H1 (cell line): ENCODE measurements at regions not wholly inside any gene's neighbourhood (a gene's known extent, or its start where the extent isn't known, plus 50 kb on each side); places are given as distances from the start of the nearest gene placed in this dataset.

Experiments used
- CTCF ChIP-seq, 3 experiments: IDR thresholded peaks; 1 replicate in 2 of 3; 2 replicates in 1 of 3; pipeline versions ENCODE4 v1.5.1 to v1.6.1; 2011; ENCODE audit warnings: low read length in 3 of 3, mild to moderate bottlenecking in 3 of 3, inconsistent platforms in 2 of 3, low read depth in 1 of 3, moderate library complexity in 1 of 3; ENCODE audit not compliant: insufficient read depth in 1 of 3; ENCODE audit errors: control extremely low read depth in 1 of 3
- EP300 ChIP-seq, 2 experiments: IDR thresholded peaks; 1 replicate in 1 of 2; 2 replicates in 1 of 2; pipeline ENCODE4 v1.6.1; 2011 to 2012; ENCODE audit warnings: low read depth in 2 of 2, low read length in 2 of 2, mild to moderate bottlenecking in 2 of 2, borderline replicate concordance in 1 of 2, inconsistent platforms in 1 of 2, moderate library complexity in 1 of 2
- EZH2 ChIP-seq: fragments of 200-600 bp; sonication (generic); IDR thresholded peaks from 2 replicates; pipeline ENCODE4 v1.7.1; 2012; ENCODE audit warnings: low read depth, mild to moderate bottlenecking, moderate library complexity, low read length, inconsistent platforms; ENCODE audit not compliant: severe bottlenecking
- FOSL1 ChIP-seq: IDR thresholded peaks from 2 replicates; pipeline ENCODE4 v1.6.1; 2011; ENCODE audit warnings: mild to moderate bottlenecking, low read depth, low read length, moderate library complexity; ENCODE audit not compliant: insufficient read depth
- GABPA ChIP-seq: IDR thresholded peaks from 2 replicates; pipeline ENCODE4 v1.6.1; 2011; ENCODE audit warnings: mild to moderate bottlenecking, low read length, moderate library complexity, borderline replicate concordance; ENCODE audit not compliant: insufficient read depth
- GTF2F1 ChIP-seq: IDR thresholded peaks from 2 replicates; pipeline ENCODE4 v1.6.1; 2012; ENCODE audit warnings: low read depth, low read length, improper control_type of control experiment, borderline replicate concordance
- KDM5A ChIP-seq: fragments of 200-600 bp; IDR thresholded peaks from 2 replicates; pipeline ENCODE4 v1.7.1; 2012; ENCODE audit warnings: mild to moderate bottlenecking, low read length, inconsistent platforms, mixed read lengths
- MAX ChIP-seq: IDR thresholded peaks from 2 replicates; pipeline ENCODE4 v1.6.1; 2012; ENCODE audit warnings: inconsistent platforms
- NRF1 ChIP-seq: IDR thresholded peaks from 2 replicates; pipeline ENCODE4 v1.6.1; 2011; ENCODE audit warnings: mild to moderate bottlenecking, low read depth, low read length, improper control_type of control experiment
- POLR2AphosphoS5 ChIP-seq: IDR thresholded peaks from 2 replicates; pipeline ENCODE4 v1.6.1; 2011; ENCODE audit warnings: low read depth, low read length
- TAF1 ChIP-seq: IDR thresholded peaks from 2 replicates; pipeline ENCODE4 v1.6.1; 2011; ENCODE audit warnings: mild to moderate bottlenecking, low read depth, low read length

- TF ChIP-seq NRF1 (no peak), CTCF (IDR thresholded peaks at IDR 0.05; ENCODE audit: control extremely low read depth in 1 of 3, insufficient read depth in 1 of 3, low read depth in 1 of 3, low read length in 3 of 3) (no peak), KDM5A (no peak), EZH2 (no peak), EP300 (IDR thresholded peaks at IDR 0.05; ENCODE audit: borderline replicate concordance in 1 of 2, low read depth in 2 of 2, low read length in 2 of 2) (no peak), TAF1 (no peak), MAX (no peak), GTF2F1 (no peak), GABPA (no peak), FOSL1 (no peak), POLR2AphosphoS5 (no peak)
Measured at GRCh38 chr3:182592747-182593146, 200.6 kb upstream of the ATP11B start.
